GM12878 (cell line): ENCODE measurements at regions not wholly inside any gene's neighbourhood (a gene's known extent, or its start where the extent isn't known, plus 50 kb on each side); places are given as distances from the start of the nearest gene placed in this dataset.

Source experiments
- BACH1 ChIP-seq: fragments of 450-650 bp; IDR thresholded peaks from 2 replicates; pipeline ENCODE4 v1.6.1; 2017; ENCODE audit warnings: mild to moderate bottlenecking, borderline replicate concordance
- FOS ChIP-seq: IDR thresholded peaks from 3 replicates; pipeline ENCODE4 v1.6.1; 2011; ENCODE audit warnings: borderline replicate concordance; ENCODE audit not compliant: insufficient read length; ENCODE audit errors: extremely low read depth
- GABPA ChIP-seq: IDR thresholded peaks from 2 replicates; pipeline ENCODE4 v1.6.1; 2014; ENCODE audit warnings: antibody characterized with exemption, low read depth, mild to moderate bottlenecking, inconsistent platforms
- IKZF1 ChIP-seq: fragments of 450-650 bp; conservative IDR thresholded peaks from 2 replicates; pipeline ENCODE4 v1.6.1; 2017; ENCODE audit warnings: antibody characterized with exemption, mild to moderate bottlenecking
- NFIC ChIP-seq: IDR thresholded peaks from 2 replicates; pipeline ENCODE4 v1.6.1; 2012; ENCODE audit warnings: low read depth, mild to moderate bottlenecking, inconsistent platforms, low read length, moderate library complexity
- PAX5 ChIP-seq: IDR thresholded peaks from 2 replicates; pipeline ENCODE4 v1.6.1; 2011; ENCODE audit warnings: low read depth, low read length, borderline replicate concordance
- ZNF274 ChIP-seq: IDR thresholded peaks from one replicate; pipeline ENCODE4 v1.8.0; 2011; ENCODE audit not compliant: insufficient read length, insufficient read depth
- TF ChIP-seq, protein P1 (sequence below): fragments of 450-650 bp; IDR thresholded peaks from 2 replicates; pipeline ENCODE4 v1.6.1; 2018; ENCODE audit warnings: mild to moderate bottlenecking, low read depth, moderate library complexity; ENCODE audit not compliant: partially characterized antibody
- TF ChIP-seq, protein P2 (sequence below): fragments of 450-650 bp; conservative IDR thresholded peaks from 2 replicates; pipeline ENCODE4 v1.6.1; 2017; ENCODE audit warnings: mild to moderate bottlenecking, moderate library complexity
- TF ChIP-seq, protein P3 (sequence below): IDR thresholded peaks from 2 replicates; pipeline ENCODE4 v1.6.1; 2011; ENCODE audit warnings: mild to moderate bottlenecking, low read depth, low read length, moderate library complexity; ENCODE audit not compliant: insufficient replicate concordance
- TF ChIP-seq, protein P4 (sequence below): IDR thresholded peaks from 2 replicates; pipeline ENCODE4 v1.6.1; 2011; ENCODE audit warnings: borderline replicate concordance, low read depth, mild to moderate bottlenecking, moderate library complexity, low read length; ENCODE audit not compliant: insufficient read depth, poor library complexity, severe bottlenecking
- TF ChIP-seq, protein P5 (sequence below): fragments of 450-650 bp; IDR thresholded peaks from 2 replicates; pipeline ENCODE4 v1.6.1; 2016; ENCODE audit warnings: mild to moderate bottlenecking, moderate library complexity, borderline replicate concordance

DNA sequence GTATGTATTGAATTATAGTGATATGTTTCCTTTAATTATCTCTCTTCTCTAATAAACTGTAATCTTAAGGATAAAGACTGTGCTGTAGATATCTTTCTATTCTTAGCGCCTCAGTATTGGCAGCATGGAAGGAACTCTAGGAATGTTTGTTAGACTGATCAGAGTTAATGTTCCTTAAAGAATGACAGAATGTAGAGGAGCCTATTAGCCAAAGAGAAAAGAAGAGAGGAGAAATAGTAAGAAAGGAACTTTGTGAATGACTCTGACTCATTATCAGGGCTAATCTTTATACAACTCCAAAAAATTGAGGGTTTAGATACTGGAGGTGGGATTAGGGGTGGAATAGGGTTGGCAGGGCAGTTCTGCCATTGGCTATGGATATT lies 59.0 kb upstream of the NUDT12 start (continued):
- TF ChIP-seq, protein P1, sequence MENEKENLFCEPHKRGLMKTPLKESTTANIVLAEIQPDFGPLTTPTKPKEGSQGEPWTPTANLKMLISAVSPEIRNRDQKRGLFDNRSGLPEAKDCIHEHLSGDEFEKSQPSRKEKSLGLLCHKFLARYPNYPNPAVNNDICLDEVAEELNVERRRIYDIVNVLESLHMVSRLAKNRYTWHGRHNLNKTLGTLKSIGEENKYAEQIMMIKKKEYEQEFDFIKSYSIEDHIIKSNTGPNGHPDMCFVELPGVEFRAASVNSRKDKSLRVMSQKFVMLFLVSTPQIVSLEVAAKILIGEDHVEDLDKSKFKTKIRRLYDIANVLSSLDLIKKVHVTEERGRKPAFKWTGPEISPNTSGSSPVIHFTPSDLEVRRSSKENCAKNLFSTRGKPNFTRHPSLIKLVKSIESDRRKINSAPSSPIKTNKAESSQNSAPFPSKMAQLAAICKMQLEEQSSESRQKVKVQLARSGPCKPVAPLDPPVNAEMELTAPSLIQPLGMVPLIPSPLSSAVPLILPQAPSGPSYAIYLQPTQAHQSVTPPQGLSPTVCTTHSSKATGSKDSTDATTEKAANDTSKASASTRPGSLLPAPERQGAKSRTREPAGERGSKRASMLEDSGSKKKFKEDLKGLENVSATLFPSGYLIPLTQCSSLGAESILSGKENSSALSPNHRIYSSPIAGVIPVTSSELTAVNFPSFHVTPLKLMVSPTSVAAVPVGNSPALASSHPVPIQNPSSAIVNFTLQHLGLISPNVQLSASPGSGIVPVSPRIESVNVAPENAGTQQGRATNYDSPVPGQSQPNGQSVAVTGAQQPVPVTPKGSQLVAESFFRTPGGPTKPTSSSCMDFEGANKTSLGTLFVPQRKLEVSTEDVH = no peak
- no peak for TF ChIP-seq BACH1
- TF ChIP-seq, protein P2, sequence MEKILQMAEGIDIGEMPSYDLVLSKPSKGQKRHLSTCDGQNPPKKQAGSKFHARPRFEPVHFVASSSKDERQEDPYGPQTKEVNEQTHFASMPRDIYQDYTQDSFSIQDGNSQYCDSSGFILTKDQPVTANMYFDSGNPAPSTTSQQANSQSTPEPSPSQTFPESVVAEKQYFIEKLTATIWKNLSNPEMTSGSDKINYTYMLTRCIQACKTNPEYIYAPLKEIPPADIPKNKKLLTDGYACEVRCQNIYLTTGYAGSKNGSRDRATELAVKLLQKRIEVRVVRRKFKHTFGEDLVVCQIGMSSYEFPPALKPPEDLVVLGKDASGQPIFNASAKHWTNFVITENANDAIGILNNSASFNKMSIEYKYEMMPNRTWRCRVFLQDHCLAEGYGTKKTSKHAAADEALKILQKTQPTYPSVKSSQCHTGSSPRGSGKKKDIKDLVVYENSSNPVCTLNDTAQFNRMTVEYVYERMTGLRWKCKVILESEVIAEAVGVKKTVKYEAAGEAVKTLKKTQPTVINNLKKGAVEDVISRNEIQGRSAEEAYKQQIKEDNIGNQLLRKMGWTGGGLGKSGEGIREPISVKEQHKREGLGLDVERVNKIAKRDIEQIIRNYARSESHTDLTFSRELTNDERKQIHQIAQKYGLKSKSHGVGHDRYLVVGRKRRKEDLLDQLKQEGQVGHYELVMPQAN = no peak
- no peak for TF ChIP-seq FOS
- TF ChIP-seq, protein P3, sequence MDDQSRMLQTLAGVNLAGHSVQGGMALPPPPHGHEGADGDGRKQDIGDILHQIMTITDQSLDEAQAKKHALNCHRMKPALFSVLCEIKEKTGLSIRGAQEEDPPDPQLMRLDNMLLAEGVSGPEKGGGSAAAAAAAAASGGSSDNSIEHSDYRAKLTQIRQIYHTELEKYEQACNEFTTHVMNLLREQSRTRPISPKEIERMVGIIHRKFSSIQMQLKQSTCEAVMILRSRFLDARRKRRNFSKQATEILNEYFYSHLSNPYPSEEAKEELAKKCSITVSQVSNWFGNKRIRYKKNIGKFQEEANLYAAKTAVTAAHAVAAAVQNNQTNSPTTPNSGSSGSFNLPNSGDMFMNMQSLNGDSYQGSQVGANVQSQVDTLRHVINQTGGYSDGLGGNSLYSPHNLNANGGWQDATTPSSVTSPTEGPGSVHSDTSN = no peak
- no peak for TF ChIP-seq NFIC
- no peak for TF ChIP-seq ZNF274
- no peak for TF ChIP-seq IKZF1
- no peak for TF ChIP-seq GABPA
- TF ChIP-seq, protein P4, sequence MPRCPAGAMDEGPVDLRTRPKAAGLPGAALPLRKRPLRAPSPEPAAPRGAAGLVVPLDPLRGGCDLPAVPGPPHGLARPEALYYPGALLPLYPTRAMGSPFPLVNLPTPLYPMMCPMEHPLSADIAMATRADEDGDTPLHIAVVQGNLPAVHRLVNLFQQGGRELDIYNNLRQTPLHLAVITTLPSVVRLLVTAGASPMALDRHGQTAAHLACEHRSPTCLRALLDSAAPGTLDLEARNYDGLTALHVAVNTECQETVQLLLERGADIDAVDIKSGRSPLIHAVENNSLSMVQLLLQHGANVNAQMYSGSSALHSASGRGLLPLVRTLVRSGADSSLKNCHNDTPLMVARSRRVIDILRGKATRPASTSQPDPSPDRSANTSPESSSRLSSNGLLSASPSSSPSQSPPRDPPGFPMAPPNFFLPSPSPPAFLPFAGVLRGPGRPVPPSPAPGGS = no peak
- no peak for TF ChIP-seq PAX5
- TF ChIP-seq, protein P5, sequence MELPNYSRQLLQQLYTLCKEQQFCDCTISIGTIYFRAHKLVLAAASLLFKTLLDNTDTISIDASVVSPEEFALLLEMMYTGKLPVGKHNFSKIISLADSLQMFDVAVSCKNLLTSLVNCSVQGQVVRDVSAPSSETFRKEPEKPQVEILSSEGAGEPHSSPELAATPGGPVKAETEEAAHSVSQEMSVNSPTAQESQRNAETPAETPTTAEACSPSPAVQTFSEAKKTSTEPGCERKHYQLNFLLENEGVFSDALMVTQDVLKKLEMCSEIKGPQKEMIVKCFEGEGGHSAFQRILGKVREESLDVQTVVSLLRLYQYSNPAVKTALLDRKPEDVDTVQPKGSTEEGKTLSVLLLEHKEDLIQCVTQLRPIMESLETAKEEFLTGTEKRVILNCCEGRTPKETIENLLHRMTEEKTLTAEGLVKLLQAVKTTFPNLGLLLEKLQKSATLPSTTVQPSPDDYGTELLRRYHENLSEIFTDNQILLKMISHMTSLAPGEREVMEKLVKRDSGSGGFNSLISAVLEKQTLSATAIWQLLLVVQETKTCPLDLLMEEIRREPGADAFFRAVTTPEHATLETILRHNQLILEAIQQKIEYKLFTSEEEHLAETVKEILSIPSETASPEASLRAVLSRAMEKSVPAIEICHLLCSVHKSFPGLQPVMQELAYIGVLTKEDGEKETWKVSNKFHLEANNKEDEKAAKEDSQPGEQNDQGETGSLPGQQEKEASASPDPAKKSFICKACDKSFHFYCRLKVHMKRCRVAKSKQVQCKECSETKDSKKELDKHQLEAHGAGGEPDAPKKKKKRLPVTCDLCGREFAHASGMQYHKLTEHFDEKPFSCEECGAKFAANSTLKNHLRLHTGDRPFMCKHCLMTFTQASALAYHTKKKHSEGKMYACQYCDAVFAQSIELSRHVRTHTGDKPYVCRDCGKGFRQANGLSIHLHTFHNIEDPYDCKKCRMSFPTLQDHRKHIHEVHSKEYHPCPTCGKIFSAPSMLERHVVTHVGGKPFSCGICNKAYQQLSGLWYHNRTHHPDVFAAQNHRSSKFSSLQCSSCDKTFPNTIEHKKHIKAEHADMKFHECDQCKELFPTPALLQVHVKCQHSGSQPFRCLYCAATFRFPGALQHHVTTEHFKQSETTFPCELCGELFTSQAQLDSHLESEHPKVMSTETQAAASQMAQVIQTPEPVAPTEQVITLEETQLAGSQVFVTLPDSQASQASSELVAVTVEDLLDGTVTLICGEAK = no peak
- TF ChIP-seq, all 136 proteins: peak for 0
